ENCODE measurements at regions not wholly inside any gene's neighbourhood (a gene's known extent, or its start where the extent isn't known, plus 50 kb on each side); places are given as distances from the start of the nearest gene placed in this dataset.
"Not testable (repeated sequence)": the region's sequence is repeated elsewhere in the genome, so short reads cannot be mapped to it uniquely, and the experiment has no call there.

GRCh38 chr22:27253108-27253902 lies 548.3 kb downstream of the MN1 start:
- intact Hi-C loops (cut with DNase I): no loop called here
- no peak for DNase-seq (ENCODE audit: low spot score)

GRCh38 chr22:27254063-27254462 lies 547.5 kb downstream of the MN1 start:
- DNase-seq (ENCODE audit: low spot score); intact Hi-C loops (cut with DNase I): not testable (repeated sequence)

- intact Hi-C loops (cut with DNase I): no loop called here
- DNase-seq (ENCODE audit: low spot score): no peak
Measured at GRCh38 chr22:27255580-27255979, 546.0 kb downstream of the MN1 start.

GRCh38 chr22:27257987-27258386 lies 543.6 kb downstream of the MN1 start:
- no peak for DNase-seq (ENCODE audit: low spot score)
- intact Hi-C loops (cut with DNase I): no loop called here

- DNase-seq (ENCODE audit: low spot score): no peak
- intact Hi-C loops (cut with DNase I): no loop called here
Measured at GRCh38 chr22:27258616-27259172, 542.9 kb downstream of the MN1 start.

GRCh38 chr22:27259433-27259832 lies 542.1 kb downstream of the MN1 start:
- intact Hi-C loops (cut with DNase I): no loop called here

GRCh38 chr22:27260087-27260698 lies 541.4 kb downstream of the MN1 start:
- intact Hi-C loops (cut with DNase I): no loop called here

More at GRCh38 chr22:27259433-27259832, 542.1 kb downstream of the MN1 start:
- no peak for DNase-seq (ENCODE audit: low spot score)

GRCh38 chr22:27262361-27262760 lies 539.2 kb downstream of the MN1 start:
- no peak for DNase-seq (ENCODE audit: low spot score)
- intact Hi-C loops (cut with DNase I): no loop called here

More at GRCh38 chr22:27260087-27260698, 541.4 kb downstream of the MN1 start:
- no peak for DNase-seq (ENCODE audit: low spot score)

- intact Hi-C loops (cut with DNase I): no loop called here
- DNase-seq (ENCODE audit: low spot score): no peak
Measured at GRCh38 chr22:27264184-27264583, 537.4 kb downstream of the MN1 start.

GRCh38 chr22:27267145-27267544 lies 534.4 kb downstream of the MN1 start:
- DNase-seq (ENCODE audit: low spot score): no peak
- intact Hi-C loops (cut with DNase I): no loop called here

- no peak for DNase-seq (ENCODE audit: low spot score)
- intact Hi-C loops (cut with DNase I): no loop called here
Measured at GRCh38 chr22:27269751-27270543, 531.6 kb downstream of the MN1 start.

GRCh38 chr22:27270818-27271510 lies 530.6 kb downstream of the MN1 start:
- intact Hi-C loops (cut with DNase I): no loop called here
- no peak for DNase-seq (ENCODE audit: low spot score)

GRCh38 chr22:27273436-27273835 lies 528.1 kb downstream of the MN1 start:
- intact Hi-C loops (cut with DNase I): no loop called here
- DNase-seq (ENCODE audit: low spot score): no peak

GRCh38 chr22:27273853-27274252 lies 527.7 kb downstream of the MN1 start:
- no peak for DNase-seq (ENCODE audit: low spot score)
- intact Hi-C loops (cut with DNase I): no loop called here

GRCh38 chr22:27274770-27275449 lies 526.6 kb downstream of the MN1 start:
- intact Hi-C loops (cut with DNase I): no loop called here
- no peak for DNase-seq (ENCODE audit: low spot score)

- intact Hi-C loops (cut with DNase I): no loop called here
- DNase-seq (ENCODE audit: low spot score): no peak
Measured at GRCh38 chr22:27278946-27279345, 522.6 kb downstream of the MN1 start.

- intact Hi-C loops (cut with DNase I): no loop called here
Measured at GRCh38 chr22:27283240-27283639, 518.3 kb downstream of the MN1 start.

GRCh38 chr22:27283714-27284113 lies 517.8 kb downstream of the MN1 start:
- intact Hi-C loops (cut with DNase I): no loop called here
- no peak for DNase-seq (ENCODE audit: low spot score)

More at GRCh38 chr22:27283240-27283639, 518.3 kb downstream of the MN1 start:
- DNase-seq (ENCODE audit: low spot score): no peak

GRCh38 chr22:27284324-27284723 lies 517.2 kb downstream of the MN1 start:
- intact Hi-C loops (cut with DNase I): no loop called here
- DNase-seq (ENCODE audit: low spot score): no peak
